Activated naive CD4-positive, alpha-beta T cell treated with anti-CD3 and anti-CD28 coated beads for 36 hours (primary cell): ENCODE measurements at regions not wholly inside any gene's neighbourhood (a gene's known extent, or its start where the extent isn't known, plus 50 kb on each side); places are given as distances from the start of the nearest gene placed in this dataset.

Experiments used
- CTCF ChIA-PET: fragments of 350-600 bp; sonication (Branson Sonifier 250); formaldehyde crosslinking; loops from one replicate; lab custom pipeline; 2021; ENCODE audit warnings: antibody characterized with exemption; lab: Charles Lee
- DNase-seq: peaks from one replicate; pipeline ENCODE4 v3.0.0-alpha.2; 2020
- H3K27ac Mint-ChIP-seq: one replicate; pipeline ENCODE4 v1.8.0; 2021; ENCODE audit warnings: mild to moderate bottlenecking, mixed read lengths
- H3K27me3 Mint-ChIP-seq: one replicate; pipeline ENCODE4 v1.8.0; 2021; ENCODE audit warnings: low read depth, mixed read lengths
- H3K36me3 Mint-ChIP-seq: one replicate; pipeline ENCODE4 v1.8.0; 2021; ENCODE audit warnings: low read depth, mixed read lengths
- H3K4me1 Mint-ChIP-seq: one replicate; pipeline ENCODE4 v1.8.0; 2021; ENCODE audit warnings: low read depth, mixed read lengths
- H3K4me3 Mint-ChIP-seq: one replicate; pipeline ENCODE4 v1.8.0; 2021; ENCODE audit warnings: mild to moderate bottlenecking, moderate library complexity, mixed read lengths
- H3K9me3 Mint-ChIP-seq: one replicate; pipeline ENCODE4 v1.8.0; 2021; ENCODE audit warnings: mixed read lengths
- intact Hi-C: fragments of 100-400 bp; cut with micrococcal nuclease; formaldehyde crosslinking; loops from one replicate; pipeline ENCODE4 v1.15.1; 2023

DNA sequence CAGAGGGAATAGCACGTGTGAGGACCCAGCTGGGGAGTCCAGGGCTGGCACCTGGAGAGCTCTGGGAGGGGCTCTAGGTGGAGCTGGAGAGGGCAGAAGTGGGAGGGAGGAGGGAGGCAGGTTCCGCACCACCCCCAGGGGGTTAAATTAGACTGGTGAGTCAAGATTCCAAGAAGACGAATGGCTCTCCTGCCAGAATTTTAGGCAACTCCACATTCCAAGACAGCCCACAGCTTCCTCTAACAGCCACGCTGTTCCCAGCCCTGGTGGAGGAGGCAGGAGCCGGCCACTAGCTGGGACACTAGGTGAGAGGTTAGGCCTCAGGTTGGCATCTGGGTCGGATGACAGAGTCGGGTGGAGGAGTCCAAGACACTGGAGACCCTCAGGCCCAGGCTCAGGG is 60.2 kb downstream of the TFAP2C start:
- Mint-ChIP-seq H3K4me1 (no peaks in the 10 kb centered on the region), H3K4me3 (no peak overlapping the region), H3K9me3 (peaks cover 2% of the 10 kb centered on the region), H3K36me3 (no peaks in the 10 kb centered on the region), H3K27me3 (no peaks in the 10 kb centered on the region), H3K27ac (no peak overlapping the region)
- intact Hi-C loops = no loop called here
- no peak for DNase-seq
- CTCF ChIA-PET = no interaction called here

DNA sequence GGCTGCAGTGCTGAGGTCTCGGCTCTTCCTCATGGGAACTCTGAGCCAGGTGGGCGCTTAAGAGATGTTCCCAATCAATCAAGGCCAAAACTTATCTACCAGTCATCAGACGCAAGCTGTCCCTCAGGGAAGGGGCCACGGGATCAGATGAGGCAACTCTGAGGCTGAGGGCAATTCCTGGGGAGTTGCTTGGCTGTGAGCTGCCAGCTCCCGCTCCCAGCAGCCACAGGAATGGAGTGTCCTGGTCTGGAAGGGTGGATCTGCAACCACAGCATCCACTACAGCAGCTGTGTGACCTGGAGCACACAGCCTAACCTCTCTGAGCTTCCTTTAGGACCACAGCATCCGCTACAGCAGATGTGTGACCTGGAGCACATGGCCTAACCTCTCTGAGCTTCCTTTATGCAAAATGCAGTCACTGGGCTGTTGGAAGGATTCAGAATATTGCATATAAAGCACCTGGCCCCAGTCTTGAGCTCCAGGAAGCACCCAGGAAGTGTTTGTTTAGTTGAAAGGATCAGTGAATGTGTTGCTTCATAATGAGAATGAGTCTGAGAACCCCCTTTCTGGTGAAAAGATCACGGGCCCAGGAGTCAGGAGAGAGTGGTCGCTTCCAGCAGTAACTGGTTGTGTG is 60.9 kb downstream of the TFAP2C start:
- intact Hi-C loops = no loop called here
- no peaks in the 10 kb centered on the region for H3K4me1 Mint-ChIP-seq
- H3K4me3 Mint-ChIP-seq = no peak overlapping the region
- H3K36me3 Mint-ChIP-seq = no peaks in the 10 kb centered on the region
- DNase-seq = no peak
- H3K27me3 Mint-ChIP-seq = no peaks in the 10 kb centered on the region
- CTCF ChIA-PET = no interaction called here
- H3K27ac Mint-ChIP-seq = no peak overlapping the region
- H3K9me3 Mint-ChIP-seq = peaks cover 2% of the 10 kb centered on the region

DNA sequence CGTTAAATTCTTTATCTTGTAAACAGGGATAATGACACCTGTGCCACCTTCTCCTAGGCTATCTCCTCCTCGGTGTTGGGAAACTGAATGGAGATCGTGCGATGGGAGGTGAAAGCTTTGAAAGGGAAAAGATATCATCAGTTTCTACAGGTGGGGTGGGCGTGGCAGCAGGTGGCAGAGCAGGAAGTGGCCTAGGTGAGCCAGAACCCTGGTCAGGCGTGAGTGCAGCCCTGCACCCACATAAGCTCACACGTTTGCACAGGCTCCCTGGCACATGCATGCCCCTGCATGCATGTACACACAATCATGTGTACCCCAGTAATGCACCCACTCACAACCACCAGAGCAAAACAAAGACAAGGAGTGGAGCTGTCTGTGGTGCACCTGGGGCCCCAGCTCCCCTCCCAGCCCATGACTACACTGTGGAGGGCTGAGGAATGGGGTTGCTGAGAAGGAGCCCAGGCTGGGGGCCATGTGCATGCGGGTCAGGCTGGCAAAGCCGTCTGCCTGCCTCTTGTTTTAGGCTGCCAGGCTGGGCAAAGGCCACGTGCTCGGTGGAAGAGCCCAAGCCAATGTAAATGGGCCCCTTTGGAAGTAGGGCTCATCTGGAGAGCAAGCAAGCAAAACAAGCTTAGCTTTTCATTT is 61.5 kb downstream of the TFAP2C start:
- CTCF ChIA-PET = no interaction called here
- Mint-ChIP-seq H3K36me3 (no peaks in the 10 kb centered on the region), H3K27me3 (no peaks in the 10 kb centered on the region), H3K4me1 (no peaks in the 10 kb centered on the region), H3K4me3 (no peak overlapping the region), H3K27ac (no peak overlapping the region), H3K9me3 (peaks cover 2% of the 10 kb centered on the region)
- intact Hi-C loops = no loop called here
- no peak for DNase-seq

DNA sequence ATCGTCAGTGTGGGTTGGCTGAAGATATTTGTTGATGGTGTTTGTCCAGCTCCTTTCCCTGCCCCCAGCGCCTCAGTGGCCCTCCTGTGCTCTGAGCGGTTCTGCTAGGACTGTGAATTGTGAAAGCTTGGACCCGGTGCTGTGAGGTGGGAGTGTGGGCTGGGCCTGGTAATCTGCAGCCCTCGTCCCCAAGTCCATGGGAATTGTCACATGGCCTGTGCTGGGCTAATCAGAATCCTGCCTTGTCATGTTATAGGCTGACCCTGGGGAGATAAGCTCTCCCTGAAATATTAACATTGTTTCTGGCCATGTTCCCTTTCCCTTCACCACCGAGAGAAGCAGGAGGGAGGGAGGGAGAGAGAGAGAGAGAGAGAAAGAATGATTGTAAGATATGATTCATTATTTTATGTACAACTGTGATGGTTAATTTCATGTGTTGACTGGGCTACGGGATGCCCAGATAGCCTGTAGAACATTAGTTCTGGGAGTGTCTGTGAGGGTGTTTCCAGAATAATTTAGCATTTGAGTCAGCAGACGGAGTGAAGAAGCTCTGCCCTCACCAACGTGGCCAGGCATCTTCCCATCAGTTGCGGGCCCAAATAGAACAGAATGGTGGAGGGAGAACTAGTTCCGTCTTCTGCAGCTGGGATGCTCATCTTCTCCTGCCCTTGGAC is 62.4 kb downstream of the TFAP2C start:
- Mint-ChIP-seq H3K4me1 (no peaks in the 10 kb centered on the region), H3K36me3 (no peaks in the 10 kb centered on the region), H3K27me3 (no peaks in the 10 kb centered on the region), H3K4me3 (no peak overlapping the region), H3K9me3 (peaks cover 2% of the 10 kb centered on the region), H3K27ac (no peak overlapping the region)
- intact Hi-C loops = no loop called here
- no peak for DNase-seq
- CTCF ChIA-PET = no interaction called here

DNA sequence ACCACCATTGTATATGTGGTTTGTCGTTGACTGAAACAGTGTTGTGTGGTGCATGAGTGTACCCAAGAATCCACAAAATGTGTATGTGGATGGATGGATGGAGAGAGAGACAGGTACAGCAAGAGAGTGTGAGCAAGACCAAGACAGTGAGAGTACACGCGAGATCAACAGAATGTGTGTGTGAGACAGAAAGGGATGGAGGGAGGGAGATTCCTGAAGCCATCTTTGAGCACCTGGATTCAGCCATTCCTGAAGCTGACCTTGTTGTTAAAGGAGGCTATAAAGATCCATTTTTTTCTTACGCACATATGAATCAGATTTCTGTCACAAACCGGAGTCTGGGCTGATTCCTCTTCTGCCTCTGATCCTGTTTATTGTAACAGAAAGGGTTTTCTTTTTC is 64.1 kb downstream of the TFAP2C start:
- intact Hi-C loops = no loop called here
- Mint-ChIP-seq H3K4me1 (no peaks in the 10 kb centered on the region), H3K36me3 (no peaks in the 10 kb centered on the region), H3K9me3 (peaks cover 2% of the 10 kb centered on the region), H3K27me3 (no peaks in the 10 kb centered on the region), H3K4me3 (no peak overlapping the region), H3K27ac (no peak overlapping the region)
- DNase-seq = no peak
- CTCF ChIA-PET = no interaction called here

DNA sequence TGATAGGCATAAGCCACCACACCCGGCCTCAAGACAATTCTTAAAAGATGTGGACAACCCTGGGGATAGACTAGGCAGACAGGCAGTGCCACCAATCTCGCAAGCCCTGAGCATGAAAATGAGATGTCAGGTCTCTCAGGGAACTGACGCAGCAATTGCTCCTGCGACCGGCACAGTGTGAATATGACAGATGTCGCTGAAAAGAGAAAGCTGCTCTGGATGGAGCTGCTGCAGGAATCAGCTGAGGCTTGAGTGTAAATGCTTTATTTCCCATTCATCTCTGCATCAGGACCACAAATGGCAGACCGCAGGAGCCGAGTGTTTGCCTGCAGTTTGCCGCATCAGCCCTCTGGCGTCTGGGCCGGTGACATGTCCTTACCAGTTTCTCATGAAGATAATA is 68.4 kb downstream of the TFAP2C start:
- Mint-ChIP-seq H3K27ac (no peak overlapping the region), H3K4me3 (no peak overlapping the region), H3K27me3 (peaks cover 2% of the 10 kb centered on the region), H3K9me3 (peaks cover 2% of the 10 kb centered on the region), H3K36me3 (no peaks in the 10 kb centered on the region), H3K4me1 (no peaks in the 10 kb centered on the region)
- no peak for DNase-seq
- intact Hi-C loops = no loop called here
- CTCF ChIA-PET = no interaction called here

DNA sequence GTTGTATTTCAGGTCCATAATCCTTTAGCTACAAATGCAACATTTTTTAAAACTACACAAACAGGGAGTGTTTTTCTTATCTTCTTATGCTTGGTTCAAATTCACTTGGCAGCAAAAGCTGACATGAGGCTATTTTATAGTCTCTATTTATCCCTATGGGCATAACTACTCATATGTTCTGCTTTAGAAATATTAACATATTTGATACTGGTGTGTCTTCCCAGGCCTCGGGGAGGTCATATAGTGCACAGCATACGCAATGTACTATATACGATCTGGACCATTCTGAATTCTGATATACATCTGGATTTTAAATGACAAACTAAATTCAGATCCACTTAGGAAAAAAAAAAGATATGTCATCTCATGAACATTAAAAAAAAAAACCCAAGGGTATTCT is 69.2 kb downstream of the TFAP2C start:
- no peak for DNase-seq
- Mint-ChIP-seq H3K36me3 (no peaks in the 10 kb centered on the region), H3K27me3 (peaks cover 2% of the 10 kb centered on the region), H3K27ac (no peak overlapping the region), H3K4me3 (no peak overlapping the region), H3K9me3 (no peaks in the 10 kb centered on the region), H3K4me1 (no peaks in the 10 kb centered on the region)
- CTCF ChIA-PET = no interaction called here
- intact Hi-C loops = no loop called here

DNA sequence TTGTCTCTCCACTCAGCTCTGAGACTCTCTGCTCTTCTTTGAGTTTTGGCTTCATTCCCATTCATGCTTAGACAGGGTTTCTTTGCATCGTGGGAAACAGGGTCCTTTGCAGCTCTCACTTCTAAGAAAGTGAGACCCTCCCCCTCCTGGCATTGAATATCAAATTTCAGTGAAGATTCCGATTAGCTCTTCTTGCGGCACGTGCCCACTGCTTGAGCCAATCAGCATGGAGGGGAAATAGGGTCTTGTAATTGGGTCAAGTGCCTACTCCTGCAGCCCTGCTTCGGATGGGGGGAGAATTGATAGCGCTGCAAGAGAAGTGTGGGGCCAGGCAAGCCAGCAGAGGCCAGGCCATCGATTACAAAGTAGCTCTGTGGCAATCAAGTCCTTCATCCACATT is 69.6 kb downstream of the TFAP2C start:
- CTCF ChIA-PET = interaction anchor here (0.5 kb wide), 1 partner anchor 660 kb away, joined by 3 read pairs; no protein-coding TSS in a partner anchor
- DNase-seq = no peak
- H3K27ac Mint-ChIP-seq = no peak overlapping the region
- no peaks in the 10 kb centered on the region for H3K4me1 Mint-ChIP-seq
- H3K4me3 Mint-ChIP-seq = no peak overlapping the region
- no peaks in the 10 kb centered on the region for H3K9me3 Mint-ChIP-seq
- peaks cover 2% of the 10 kb centered on the region for H3K27me3 Mint-ChIP-seq
- intact Hi-C loops = no loop called here
- H3K36me3 Mint-ChIP-seq = no peaks in the 10 kb centered on the region

DNA sequence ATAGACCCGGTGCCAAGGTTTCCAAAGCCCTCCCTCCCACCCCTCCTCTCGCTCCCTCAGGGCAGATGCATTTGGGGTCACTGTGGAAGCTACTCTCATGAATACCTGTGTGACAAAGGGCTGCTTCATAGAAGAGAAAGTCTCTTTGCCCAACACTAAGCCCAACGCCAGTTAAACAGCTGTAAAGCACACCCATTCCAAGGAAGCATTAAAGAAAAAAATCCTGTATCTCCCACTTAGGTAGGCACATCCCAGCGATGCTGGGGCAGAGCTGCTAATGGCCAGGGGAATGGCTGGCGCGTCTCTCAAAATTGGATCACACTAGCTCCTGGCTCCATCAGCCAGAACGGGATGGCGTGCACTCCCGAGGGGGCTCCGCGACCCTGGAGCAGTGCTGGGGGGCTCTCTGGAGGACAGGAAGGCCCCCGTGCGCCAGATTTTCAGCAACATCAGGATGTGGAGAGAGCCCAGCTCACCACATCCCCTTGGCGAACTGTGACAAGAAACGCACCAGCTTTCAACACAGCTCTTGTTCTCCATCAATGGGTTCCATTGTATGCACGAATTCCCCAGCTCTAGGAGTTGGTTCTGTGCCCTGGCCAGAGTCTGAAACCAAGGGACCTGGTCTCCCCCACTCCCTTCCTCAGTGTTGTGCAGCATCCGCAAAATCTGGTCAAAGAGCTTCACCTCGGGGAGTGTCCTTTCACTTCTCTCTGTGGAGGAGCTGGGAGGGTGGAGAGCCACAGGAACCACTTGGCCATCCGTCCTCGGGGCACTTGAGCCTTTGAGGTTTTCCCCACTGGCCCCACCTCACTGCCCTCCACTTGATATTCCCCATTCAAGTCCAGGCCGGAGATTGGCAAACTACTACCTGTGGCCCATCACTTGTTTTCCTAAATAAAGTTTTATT is 74.1 kb downstream of the TFAP2C start:
- Mint-ChIP-seq H3K9me3 (no peaks in the 10 kb centered on the region), H3K36me3 (no peaks in the 10 kb centered on the region), H3K4me3 (no peak overlapping the region), H3K27ac (no peak overlapping the region), H3K27me3 (peaks cover 5% of the 10 kb centered on the region), H3K4me1 (no peaks in the 10 kb centered on the region)
- no peak for DNase-seq
- intact Hi-C loops = no loop called here
- CTCF ChIA-PET = no interaction called here

DNA sequence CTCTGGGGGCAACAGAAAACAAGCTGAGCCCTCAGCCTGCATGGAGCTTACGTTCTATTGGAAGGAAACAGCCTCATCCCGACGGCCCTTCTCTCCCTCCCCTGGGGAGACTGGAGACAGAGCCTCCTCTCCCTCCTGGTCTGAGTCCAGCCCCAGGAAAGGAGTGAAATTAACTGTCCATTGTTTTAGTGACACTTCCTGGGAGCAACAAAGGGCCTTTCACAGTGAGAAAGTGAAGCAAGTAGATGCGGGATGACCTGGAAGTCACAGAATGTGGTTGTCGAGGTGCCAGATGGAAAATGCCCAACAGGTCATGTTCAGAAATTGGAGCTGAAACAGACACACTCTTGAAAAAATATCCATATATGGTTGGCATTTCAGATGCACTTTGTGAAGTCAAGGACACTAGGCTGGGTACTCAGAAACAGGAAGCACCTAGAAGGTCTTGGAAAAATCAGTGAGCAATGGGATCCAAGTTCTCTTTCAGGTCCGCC is 77.8 kb downstream of the TFAP2C start:
- intact Hi-C loops = no loop called here
- DNase-seq = no peak
- H3K27ac Mint-ChIP-seq = no peak overlapping the region
- CTCF ChIA-PET = no interaction called here
- H3K4me3 Mint-ChIP-seq = no peak overlapping the region
- H3K9me3 Mint-ChIP-seq = no peaks in the 10 kb centered on the region
- no peaks in the 10 kb centered on the region for H3K4me1 Mint-ChIP-seq
- H3K27me3 Mint-ChIP-seq = peaks cover 6% of the 10 kb centered on the region
- H3K36me3 Mint-ChIP-seq = no peaks in the 10 kb centered on the region

DNA sequence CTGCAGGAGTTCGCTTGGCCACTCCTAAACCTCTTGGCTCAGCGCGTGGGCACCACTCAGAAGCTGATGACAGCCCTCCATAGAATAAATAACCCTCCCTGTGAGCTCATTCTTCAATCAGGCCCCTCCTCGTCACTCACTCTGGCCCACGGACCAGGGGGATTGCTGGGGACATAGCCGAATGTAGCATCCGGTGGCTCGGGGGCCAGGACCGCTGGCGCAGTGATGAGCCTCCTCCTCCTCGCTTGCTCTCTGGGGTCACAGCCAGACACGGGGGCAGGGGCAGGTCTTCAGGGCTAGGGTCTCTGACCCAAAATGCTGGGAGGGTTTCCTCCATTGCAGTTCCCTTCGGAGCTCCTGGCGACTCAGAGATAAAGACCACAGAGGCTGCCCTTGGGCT is 79.9 kb downstream of the TFAP2C start:
- H3K4me1 Mint-ChIP-seq = no peaks in the 10 kb centered on the region
- CTCF ChIA-PET = no interaction called here
- no peak overlapping the region for H3K27ac Mint-ChIP-seq
- H3K27me3 Mint-ChIP-seq = peaks cover 6% of the 10 kb centered on the region
- H3K4me3 Mint-ChIP-seq = no peak overlapping the region
- intact Hi-C loops = no loop called here
- H3K9me3 Mint-ChIP-seq = no peaks in the 10 kb centered on the region
- DNase-seq = no peak
- H3K36me3 Mint-ChIP-seq = no peaks in the 10 kb centered on the region

DNA sequence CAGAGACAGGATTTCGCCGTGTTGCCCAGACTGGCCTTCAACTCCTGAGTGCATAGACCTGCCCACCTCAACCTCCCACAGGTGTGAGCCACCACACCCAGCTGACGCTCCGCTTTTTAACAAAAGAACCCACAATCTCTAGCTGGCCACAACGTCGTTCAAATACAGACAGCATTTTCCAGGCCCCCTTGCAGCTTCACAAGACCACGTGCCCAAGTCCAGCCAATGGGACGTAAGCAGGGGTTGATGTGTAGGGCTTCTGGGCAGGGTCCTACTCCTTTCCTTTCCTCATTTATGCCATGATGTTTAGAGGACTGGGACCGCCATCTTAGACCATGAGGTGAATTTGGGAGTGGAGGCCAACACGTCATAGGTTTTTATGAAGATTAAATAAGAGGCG is 81.0 kb downstream of the TFAP2C start:
- CTCF ChIA-PET = no interaction called here
- H3K27me3 Mint-ChIP-seq = peaks cover 3% of the 10 kb centered on the region
- H3K9me3 Mint-ChIP-seq = no peaks in the 10 kb centered on the region
- intact Hi-C loops = no loop called here
- DNase-seq = no peak
- no peaks in the 10 kb centered on the region for H3K36me3 Mint-ChIP-seq
- H3K27ac Mint-ChIP-seq = no peak overlapping the region
- H3K4me1 Mint-ChIP-seq = no peaks in the 10 kb centered on the region
- no peak overlapping the region for H3K4me3 Mint-ChIP-seq
